Tibial artery (tissue), 4 donors: ENCODE measurements at regions not wholly inside any gene's neighbourhood (a gene's known extent, or its start where the extent isn't known, plus 50 kb on each side); places are given as distances from the start of the nearest gene placed in this dataset.

ENCODE experiments used
- DNase-seq, 2 donors: peaks; one replicate each; pipeline ENCODE4 v3.0.0-alpha.2; 2019
- H3K27ac ChIP-seq, 2 donors: fragments of 200-600 bp; sonication (generic) in 1 of 2; 1 replicate in 1 of 2; 2 replicates in 1 of 2; pipeline ENCODE4 v1.5.1; 2018 to 2019; ENCODE audit warnings: mild to moderate bottlenecking in 1 of 2
- H3K27me3 ChIP-seq, 2 donors: fragments of 200-600 bp; sonication (generic) in 1 of 2; one replicate each; pipeline versions ENCODE4 v1.5.1 to v1.6.0; 2016 to 2019
- H3K36me3 ChIP-seq, 3 donors: fragments of 200-600 bp; sonication (generic) in 2 of 3; one replicate each; pipeline ENCODE4 v1.5.1; 2016 to 2019; ENCODE audit warnings: mild to moderate bottlenecking in 2 of 3
- H3K4me1 ChIP-seq, 4 donors: fragments of 200-600 bp; sonication (generic) in 2 of 4; 1 replicate in 3 of 4; 2 replicates in 1 of 4; pipeline ENCODE4 v1.5.1; 2016 to 2019
- H3K4me3 ChIP-seq, 2 donors: fragments of 200-600 bp; sonication (generic) in 1 of 2; 1 replicate in 1 of 2; 2 replicates in 1 of 2; pipeline ENCODE4 v1.5.1; 2018 to 2019; ENCODE audit warnings: mild to moderate bottlenecking in 2 of 2
- H3K9me3 ChIP-seq, 3 donors: fragments of 200-600 bp; sonication (generic) in 1 of 3; one replicate each; pipeline ENCODE4 v1.5.1; 2016 to 2019
- CTCF ChIP-seq, 2 experiments: fragments of 200-600 bp in 1 of 2; fragments of 450-650 bp in 1 of 2; IDR thresholded peaks; one replicate each; pipeline ENCODE4 v1.5.1; 2017 to 2019; ENCODE audit warnings: antibody characterized with exemption in 2 of 2, mild to moderate bottlenecking in 1 of 2, moderate library complexity in 1 of 2
- intact Hi-C: fragments of 100-400 bp; cut with DNase I; formaldehyde crosslinking; loops from one replicate; pipeline ENCODE4 v1.15.0; 2023; ENCODE audit warnings: low total_unique reads

- Histone ChIP-seq H3K36me3 (no peaks in the 10 kb centered on the region), H3K9me3 (peaks cover 0 to 10% (median 5%) of the 10 kb centered on the region in 3 donors), H3K27me3 (no peaks in the 10 kb centered on the region), H3K4me1 (no peaks in the 10 kb centered on the region), H3K27ac (no peak overlapping the region), H3K4me3 (no peak overlapping the region)
- intact Hi-C loops = no loop called here
- TF ChIP-seq CTCF (IDR thresholded peaks at IDR 0.05) = no peak
- no peak for DNase-seq
Observed at GRCh38 chr7:84729284-84729683, 457.6 kb downstream of the SEMA3D start.

- no peak for DNase-seq
- intact Hi-C loops = no loop called here
- Histone ChIP-seq H3K4me3 (no peak overlapping the region), H3K27ac (no peak overlapping the region), H3K4me1 (peaks cover 0 to 6% (median 0%) of the 10 kb centered on the region in 4 donors), H3K27me3 (no peaks in the 10 kb centered on the region), H3K9me3 (peaks cover 0 to 4% (median 0%) of the 10 kb centered on the region in 3 donors), H3K36me3 (no peaks in the 10 kb centered on the region)
- TF ChIP-seq CTCF (IDR thresholded peaks at IDR 0.05) = no peak
Observed at GRCh38 chr7:84722734-84723133, 464.1 kb downstream of the SEMA3D start.

GRCh38 chr7:84722086-84722485 lies 464.8 kb downstream of the SEMA3D start:
- Histone ChIP-seq H3K9me3 (peaks cover 0 to 4% (median 0%) of the 10 kb centered on the region in 3 donors), H3K27me3 (no peaks in the 10 kb centered on the region), H3K4me3 (no peak overlapping the region), H3K36me3 (no peaks in the 10 kb centered on the region), H3K27ac (no peak overlapping the region), H3K4me1 (peaks cover 0 to 6% (median 0%) of the 10 kb centered on the region in 4 donors)
- no peak for TF ChIP-seq CTCF (IDR thresholded peaks at IDR 0.05)
- no peak for DNase-seq
- intact Hi-C loops = no loop called here

GRCh38 chr7:84720456-84721097 lies 466.3 kb downstream of the SEMA3D start:
- H3K9me3 ChIP-seq = peaks cover 0 to 4% (median 0%) of the 10 kb centered on the region in 3 donors
- H3K27me3 ChIP-seq = no peaks in the 10 kb centered on the region
- no peak for TF ChIP-seq CTCF (IDR thresholded peaks at IDR 0.05)
- no peak overlapping the region for H3K27ac ChIP-seq
- no peaks in the 10 kb centered on the region for H3K36me3 ChIP-seq
- H3K4me1 ChIP-seq = peaks cover 0 to 6% (median 0%) of the 10 kb centered on the region in 4 donors
- DNase-seq = no peak
- no peak overlapping the region for H3K4me3 ChIP-seq
- intact Hi-C loops = no loop called here

GRCh38 chr7:84714765-84715164 lies 472.1 kb downstream of the SEMA3D start:
- TF ChIP-seq CTCF (IDR thresholded peaks at IDR 0.05) = no peak
- Histone ChIP-seq H3K36me3 (no peaks in the 10 kb centered on the region), H3K4me3 (no peak overlapping the region), H3K27ac (no peak overlapping the region), H3K27me3 (no peaks in the 10 kb centered on the region), H3K9me3 (no peaks in the 10 kb centered on the region), H3K4me1 (no peaks in the 10 kb centered on the region)
- intact Hi-C loops = no loop called here
- no peak for DNase-seq
